Stimulated activated CD4-positive, alpha-beta T cell treated with anti-CD3 and anti-CD28 coated beads, Interleukin-1b, Interleukin-23, amount 100 ng/mL, for 48 hours (primary cell): ENCODE measurements at regions not wholly inside any gene's neighbourhood (a gene's known extent, or its start where the extent isn't known, plus 50 kb on each side); places are given as distances from the start of the nearest gene placed in this dataset.

Source experiments
- DNase-seq: peaks from one replicate; pipeline ENCODE4 v3.0.0-alpha.2; 2020

DNA sequence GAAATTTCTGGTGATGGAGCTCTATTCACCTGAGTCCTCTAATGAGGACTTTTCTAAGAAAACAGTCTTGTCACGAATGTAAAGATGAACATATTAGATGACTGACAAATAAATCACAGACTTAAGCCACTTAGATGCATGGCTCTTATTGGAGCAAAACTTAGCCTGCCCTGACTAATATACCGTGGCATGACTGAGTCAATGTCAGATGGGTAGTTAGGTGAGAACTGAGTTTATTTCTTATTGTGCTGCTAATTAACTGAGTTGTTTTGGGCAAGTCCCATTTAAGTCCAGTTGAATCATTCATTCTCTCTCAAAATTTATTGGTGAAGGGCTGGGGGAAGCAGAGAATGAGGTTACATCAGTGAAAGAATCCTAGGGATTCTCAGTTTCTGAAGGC, 459.8 kb downstream of the MCTP2 start:
- DNase-seq = no peak

DNA sequence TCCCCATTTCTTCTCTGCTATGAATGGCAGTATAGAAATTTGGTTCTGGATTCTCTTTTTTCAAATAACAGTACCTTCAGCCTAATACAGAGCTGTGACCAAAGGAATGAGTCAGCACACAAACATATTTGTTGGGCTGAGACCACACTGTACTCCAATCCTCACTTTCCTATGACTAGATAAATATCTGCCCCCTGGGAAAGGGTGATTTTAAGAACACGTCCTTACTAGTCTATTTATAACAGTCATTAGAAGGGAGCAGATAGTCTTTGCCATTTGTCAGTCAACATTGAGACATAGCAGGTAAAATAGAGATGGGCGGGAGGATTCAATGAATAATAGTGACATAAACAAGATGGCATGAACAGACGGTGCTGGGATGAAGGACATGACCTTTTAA, 461.3 kb downstream of the MCTP2 start:
- no peak for DNase-seq

DNA sequence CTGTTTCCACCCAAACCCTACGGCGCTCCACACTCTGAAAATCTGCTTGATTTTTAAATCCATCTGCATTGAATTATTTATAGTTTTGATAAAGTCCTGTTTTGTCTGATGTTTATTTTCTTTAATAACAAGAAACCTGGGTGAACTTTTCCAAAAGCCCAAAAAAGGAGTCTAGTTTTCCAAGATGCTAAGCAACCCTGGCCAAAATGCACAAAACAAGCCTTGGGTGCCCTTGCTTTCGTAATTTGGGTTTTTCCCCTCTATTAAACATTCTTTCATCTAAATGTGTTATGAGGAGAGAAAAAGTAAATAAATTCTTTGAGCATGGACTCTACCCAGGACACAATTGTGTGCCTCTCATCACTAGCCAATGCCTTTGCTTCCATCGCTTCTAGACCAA, 468.9 kb downstream of the MCTP2 start:
- DNase-seq = no peak

DNA sequence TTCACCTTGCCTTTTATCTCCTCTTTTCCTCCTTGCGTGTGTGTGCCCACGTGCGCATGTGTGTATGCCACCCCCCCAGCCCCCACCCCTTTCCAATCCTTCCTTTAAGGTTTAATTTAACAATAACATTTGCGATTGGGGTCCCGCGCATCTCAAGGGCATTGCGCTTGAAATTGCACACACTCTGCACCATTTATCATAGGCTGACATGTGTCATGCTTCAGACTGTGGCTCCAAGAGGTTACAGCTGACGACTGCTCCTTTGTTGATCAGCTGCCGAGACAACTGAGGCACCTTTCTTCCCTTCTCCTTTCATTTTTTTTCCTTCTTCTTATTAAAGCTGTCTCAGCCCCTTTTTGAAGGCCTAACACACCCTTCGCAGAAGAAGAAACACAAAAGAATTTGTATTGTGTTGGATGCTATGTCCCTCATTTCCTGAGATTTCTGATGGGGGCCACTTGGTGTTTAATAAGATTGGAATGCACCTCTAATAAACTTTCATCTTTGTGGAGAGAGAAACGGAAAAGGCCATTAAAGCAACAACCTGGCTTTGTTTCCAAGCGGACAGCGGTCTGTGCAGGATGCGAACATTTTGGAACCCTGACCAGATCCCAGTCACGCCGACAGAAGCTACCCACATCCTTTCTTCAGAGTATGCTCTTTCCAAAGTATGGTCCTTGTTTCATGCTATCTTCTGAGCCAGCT, 470.1 kb downstream of the MCTP2 start:
- DNase-seq = no peak

DNA sequence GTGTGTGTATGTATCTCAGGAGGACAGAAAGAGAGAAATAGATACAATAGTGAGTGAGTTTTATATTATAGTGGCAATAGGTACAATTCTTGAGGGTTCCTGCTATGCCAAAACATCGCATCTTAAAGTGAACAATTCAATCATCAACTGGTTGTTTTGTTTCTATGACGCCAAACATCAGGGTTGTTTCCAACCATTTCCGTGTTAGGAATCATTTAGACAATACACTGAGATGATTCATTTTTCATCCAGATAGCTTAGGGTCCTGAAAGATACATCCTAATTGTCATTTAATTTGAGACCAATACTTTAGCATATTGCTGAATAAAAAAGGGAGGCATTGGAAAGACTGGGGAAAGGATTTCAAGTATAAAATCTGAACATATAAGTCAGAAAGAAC, 472.2 kb downstream of the MCTP2 start:
- DNase-seq = no peak

DNA sequence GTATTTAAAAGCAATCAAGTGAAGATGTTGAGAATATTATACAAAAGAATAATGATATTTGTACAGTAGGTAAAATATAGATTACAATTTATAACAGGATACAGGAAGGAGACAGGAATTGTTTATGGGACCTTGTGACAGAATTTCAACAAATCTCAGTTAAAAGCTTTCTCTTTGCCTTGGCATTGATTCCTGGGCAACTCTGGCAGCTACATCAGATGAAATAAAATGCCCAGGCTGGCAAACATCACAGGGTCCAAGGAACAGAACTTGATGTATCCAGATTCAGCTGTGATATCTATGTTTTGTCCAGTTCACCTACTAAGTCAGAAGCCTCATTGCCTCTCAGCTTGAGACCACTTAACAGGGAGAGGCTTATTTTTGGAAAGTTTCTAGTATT, 473.1 kb downstream of the MCTP2 start:
- DNase-seq = no peak

DNA sequence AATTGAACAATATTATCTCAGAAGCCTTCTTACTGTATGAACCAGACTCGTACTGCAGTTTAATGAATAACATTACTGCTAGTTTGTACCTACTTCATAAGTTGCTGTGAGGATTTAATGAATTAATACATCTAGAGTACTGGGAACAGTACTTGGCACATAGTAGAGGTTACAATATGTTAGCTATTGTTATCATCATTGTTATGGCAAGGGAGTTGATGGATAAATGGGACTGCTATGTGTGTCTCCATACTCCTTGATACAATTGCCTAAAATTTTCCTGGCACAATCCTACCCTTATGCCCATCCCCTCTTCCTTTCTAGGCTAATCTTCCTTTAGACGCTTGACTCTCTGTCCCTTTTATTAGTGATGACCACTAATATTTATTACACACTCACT, 473.6 kb downstream of the MCTP2 start:
- DNase-seq = no peak

DNA sequence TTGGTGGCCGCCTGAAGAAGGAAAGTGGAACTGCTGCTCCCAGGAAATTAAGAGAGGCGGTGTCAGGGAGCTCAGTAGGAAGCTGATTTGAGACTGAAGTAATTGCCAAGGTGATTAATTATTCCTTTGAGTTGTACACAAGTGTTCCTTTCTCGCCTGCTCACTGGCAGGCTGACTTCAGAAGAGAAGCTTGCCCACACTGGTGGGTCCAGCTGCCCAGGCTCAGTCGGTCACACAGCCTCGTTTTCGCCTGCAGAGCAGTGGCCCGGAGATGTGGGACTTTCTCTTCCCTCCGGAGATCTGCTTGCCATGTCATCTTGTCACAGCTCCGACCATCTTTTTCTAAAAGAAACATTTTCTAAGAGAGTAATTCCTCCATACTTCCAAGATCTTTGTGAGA, 478.0 kb downstream of the MCTP2 start:
- DNase-seq = no peak

DNA sequence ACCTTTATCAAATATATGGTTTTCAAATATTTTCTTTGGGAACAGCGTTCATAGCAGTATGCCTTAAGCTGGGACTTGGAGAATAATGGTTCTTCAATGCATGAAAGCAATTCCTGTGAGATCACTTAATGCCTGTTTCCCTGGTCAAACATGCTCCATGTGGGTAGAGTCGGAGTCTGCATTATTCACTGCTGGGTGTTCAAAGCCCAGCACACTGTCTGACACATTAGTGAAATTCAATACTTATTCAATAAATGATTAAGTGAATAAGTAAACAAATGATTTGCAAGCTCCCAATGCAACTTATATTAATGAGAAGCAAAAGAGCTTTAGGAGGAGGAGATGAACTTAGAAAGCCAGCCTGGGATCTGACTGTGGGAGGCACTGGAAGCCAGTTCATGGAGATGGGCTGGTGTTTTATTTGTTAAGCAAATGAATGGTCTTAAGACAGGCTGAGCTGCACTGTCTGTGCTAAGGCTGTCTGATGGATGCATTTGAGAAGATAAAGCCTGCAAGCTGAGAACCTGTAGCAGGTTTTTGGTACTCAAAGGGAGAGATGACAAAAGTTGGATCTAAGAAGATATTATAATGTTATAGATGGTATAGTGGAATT, 490.8 kb downstream of the MCTP2 start:
- no peak for DNase-seq

DNA sequence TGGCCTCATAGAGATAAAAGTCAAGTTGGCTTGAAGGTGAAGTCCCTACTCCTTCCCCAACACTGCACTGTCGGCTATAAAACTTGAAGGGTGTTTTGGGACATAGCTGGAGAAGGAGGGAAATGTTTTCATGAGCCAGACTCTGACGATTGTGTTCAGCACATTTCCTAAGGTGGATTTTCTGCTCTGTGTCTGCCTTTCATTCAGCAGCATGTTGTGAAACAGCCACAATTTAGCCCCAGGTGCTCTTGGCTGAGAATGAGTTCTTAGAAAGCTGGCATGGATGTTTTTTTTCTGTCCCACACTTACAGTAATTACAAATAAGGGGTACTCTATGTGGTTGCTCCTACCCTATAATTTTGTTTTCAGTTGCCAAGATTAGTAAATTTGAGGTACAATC, 492.4 kb downstream of the MCTP2 start:
- no peak for DNase-seq

DNA sequence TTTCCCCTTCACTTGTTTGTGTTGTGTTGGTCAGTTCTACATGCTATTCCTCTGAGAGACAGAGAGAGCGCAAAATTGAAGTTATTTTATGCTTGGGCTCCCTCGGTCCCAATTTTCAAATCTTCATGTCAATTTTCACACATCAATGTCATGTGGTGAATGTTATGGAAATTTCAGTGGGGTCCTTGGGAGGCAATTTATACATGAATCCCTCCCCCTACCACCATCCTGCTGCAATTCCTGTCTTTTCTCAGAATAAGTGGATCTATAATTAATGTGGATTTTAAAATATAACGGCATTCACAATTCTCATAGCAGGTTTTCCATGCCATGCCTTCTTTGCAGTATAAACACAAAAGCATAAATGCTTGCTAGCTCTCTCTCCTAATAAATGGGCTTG, 499.9 kb downstream of the MCTP2 start:
- DNase-seq = no peak

DNA sequence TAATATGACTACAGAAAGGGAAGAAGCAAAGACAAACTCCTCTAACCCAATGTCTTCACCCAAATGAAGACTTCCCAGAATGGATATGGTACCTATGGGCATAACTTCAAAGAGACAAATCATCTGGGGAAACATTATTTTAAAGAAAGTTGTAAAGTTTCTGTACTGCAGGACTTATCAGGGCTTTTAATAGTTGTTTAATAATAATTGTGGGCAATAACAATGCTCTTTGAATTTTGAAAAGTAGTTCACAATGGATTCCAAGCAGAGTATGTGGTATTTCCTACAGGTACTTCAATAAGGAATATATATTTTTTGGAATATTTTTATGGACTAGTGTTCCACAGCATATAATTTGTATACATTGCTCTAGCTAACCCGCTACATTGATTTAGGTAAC, 503.1 kb downstream of the MCTP2 start:
- no peak for DNase-seq

DNA sequence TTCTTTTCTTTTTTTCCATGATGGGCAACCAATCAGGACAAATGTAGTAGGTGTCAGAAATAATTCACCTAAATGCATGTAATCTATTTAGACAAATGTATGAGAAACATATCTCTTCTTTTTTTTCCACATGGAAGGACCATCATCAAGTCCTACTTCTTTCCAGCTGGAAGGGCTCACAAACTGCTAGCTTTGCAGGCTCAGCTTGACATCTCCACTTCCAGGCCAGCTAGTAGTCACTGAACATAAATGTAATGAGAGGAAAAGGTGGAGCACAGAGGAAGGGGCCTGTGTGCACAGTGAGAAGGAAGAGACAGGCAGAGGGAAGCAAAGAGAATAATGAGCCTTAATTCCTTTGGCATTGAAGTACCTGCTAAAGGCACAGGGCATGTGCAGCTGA, 504.9 kb downstream of the MCTP2 start:
- DNase-seq = no peak

DNA sequence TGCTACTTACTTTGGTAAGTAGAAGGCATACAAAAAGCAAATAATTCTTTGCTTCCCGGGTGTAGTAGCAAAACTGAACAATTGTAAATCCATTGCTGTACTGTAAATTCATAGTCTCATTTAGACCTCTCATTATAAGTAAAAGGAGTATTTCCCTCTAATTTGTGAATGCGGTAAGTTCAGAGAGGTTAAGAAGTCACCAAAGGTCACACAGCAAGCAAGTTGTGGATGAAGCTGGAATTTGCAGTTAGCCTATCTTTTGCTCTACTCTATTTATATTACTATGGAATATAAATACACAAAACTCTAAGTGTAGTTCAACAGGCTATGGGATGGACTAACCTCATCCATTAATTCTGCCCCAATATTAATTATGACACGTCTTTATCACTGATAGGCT, 508.3 kb downstream of the MCTP2 start:
- DNase-seq = no peak

DNA sequence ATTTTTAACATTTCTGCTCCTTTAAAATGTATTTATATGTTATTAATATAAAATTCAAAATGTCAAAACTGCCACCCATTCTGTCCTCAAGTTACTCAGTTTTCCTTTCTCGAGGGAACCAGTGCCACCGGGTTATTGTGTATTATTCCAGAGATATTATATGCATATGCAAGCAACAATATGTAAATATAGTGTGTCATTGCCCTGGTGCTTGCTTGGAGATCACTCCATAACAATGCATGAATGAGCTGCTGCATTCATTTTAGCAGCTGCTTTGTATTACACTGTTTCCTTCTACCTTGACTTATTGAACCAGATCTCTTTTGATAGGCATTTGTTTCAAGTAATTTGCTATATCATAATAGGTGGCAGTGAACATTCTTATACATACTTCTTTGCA, 509.1 kb downstream of the MCTP2 start:
- no peak for DNase-seq

DNA sequence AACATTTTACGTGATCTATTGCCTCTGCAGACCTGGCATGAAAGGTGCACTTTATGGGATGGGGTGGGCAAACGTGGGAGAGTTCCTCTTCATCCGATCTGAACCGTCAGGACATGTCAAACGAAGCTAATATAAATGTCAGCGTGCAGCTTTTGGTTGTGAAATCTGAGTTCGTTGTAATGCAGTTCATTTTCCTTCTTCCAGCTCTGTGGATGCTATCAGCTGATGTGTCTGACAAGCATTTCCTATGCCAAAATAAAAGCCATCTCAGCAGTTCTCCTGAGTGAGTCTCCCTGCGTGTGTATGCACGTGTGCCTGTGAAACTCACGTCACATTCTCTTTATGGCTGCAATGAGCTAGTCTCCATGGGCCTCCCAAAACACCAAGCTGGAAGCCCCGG, 512.3 kb downstream of the MCTP2 start:
- no peak for DNase-seq

DNA sequence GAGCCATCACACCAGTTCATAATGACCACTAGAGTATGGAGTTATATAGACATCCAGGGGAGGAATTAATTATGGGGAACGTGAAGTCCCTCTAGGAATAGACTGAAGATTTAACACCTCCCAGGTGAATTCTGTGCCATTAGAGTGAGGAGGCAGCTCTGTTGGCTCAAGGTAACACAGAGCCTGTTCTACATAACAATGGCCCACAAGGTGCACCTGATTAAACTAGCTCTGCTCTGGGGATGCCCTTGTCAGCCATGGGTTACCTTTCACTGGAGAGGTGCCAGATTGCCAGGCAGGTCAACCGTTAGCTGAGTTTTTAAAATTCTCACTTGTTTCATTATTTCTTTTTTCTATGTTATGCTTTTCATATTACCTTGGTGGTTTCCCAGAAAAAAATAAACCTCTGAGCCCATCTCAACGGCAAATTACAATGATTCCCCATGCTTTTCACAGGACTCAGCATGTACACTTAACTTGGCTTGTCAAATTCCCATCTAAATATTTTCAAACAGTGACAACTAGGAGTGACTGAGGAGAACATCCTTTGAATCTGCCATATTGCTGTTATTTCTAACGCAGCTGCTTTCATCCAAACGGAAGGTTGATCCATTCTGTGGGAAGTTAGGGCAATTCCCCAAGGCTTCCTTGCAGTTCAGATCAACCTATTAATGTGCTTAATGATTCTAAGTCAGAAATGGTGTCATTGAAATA, 512.9 kb downstream of the MCTP2 start:
- DNase-seq = no peak

DNA sequence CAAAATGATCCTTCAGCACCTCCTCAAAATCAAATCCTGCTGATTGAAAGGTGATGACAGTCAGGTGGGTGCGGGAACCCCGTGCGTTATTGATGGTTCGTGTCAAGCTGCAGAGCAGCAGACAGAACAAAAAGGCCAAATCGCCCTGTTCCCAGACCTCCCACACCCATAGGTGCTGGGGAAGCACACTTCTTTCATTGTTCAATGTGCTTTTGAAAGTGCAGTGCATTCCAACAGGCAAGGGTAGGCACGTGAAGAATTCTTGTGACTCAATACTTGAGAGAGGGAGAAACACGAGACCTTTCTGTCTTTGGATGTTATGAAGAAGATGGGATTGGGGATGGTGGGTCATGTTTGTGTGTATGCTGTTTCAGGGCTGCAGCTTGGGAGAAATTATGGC, 514.0 kb downstream of the MCTP2 start:
- DNase-seq = no peak

DNA sequence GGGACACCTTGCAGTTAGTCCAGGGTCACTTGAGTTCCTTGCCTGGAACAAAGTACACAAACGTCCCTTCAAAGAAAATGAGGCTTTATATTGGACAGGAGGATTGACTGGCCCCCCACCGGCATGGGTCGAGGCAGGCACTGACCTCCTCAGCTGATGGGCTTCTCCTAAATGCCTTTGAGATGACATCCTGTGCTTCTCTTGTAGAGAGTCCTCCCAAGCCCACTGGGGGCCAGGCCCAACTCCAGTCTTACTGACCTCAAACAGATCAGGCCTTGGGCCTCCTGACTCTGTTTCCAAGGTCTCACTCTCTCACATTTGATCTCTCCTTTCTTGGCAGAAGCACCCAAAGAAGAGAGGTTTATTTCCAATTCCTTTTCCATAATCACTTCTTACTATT, 516.1 kb downstream of the MCTP2 start:
- no peak for DNase-seq

DNA sequence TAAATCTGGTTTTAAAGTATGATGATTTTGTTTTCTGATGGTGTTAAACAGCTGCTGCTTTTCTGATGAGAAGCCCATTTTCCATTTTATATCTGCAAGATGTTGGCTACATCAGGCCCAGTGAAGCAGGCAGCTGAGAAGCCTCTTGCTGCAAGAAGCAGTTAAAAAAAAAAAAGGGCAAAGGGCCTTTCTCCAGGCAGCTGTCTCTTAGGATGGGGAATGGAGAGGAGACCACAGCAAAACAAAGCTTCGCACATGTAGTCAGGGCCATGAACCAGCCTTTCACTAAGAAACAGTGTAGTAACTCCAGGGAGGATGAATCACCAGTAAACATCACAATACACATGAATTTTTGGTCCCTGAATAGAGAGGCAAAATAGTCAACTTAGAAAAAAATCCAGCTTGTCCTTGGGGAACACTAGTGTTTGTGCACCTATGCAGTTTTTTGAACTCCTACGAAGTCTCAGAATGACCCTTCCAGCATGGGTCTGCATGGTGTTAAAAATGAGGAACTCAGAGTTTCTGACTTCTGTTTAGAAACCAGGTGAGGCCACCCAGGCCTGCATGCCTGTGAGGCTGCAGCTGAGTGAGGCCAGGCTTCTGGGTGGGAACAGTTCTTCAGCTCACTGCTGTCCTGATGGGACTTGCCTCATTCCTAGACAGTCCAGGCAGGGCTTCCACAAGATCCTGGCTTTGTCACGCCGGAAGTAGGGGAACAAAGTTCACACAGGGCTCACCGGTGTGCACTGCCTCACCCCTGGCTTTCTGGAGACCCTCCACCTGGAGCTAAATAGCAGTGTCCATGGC, 518.7 kb downstream of the MCTP2 start:
- no peak for DNase-seq

DNA sequence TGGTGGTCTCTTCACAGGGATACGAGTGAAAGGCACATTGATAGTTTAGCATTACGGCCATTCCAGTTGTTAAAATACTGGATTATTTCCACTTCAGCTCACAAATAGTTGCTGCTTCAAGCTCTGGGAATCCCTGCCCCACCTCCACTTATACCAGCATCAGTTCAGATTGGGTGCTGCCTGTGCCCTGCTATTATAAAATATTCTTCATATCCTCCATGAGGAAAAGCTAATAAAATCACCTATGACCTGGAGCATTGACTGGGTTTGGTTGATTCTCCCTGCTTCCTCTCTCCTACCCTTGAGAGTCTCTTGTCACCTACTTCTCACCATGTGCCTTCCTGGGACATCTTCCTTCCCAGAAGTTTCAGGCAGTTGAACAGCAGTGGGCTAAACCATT, 529.0 kb downstream of the MCTP2 start:
- DNase-seq = no peak

DNA sequence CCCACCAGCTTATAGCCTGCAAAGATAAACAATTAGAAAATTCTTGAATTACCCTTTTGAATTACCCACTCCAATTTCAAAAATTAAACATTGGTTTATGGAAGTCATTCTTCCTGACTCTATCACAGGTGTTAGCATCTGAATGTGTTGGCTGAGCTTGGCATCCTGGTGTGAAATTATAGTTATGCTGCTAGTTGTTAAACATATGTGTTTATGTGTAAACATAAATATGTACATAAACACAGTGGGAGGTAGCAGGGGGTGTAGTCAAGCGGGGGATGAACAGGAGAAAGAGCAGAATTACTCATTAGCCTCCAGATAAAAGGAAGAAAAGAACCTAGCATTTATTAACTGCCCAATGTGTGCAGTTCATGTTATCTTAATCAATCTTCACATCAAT, 530.2 kb downstream of the MCTP2 start:
- no peak for DNase-seq

DNA sequence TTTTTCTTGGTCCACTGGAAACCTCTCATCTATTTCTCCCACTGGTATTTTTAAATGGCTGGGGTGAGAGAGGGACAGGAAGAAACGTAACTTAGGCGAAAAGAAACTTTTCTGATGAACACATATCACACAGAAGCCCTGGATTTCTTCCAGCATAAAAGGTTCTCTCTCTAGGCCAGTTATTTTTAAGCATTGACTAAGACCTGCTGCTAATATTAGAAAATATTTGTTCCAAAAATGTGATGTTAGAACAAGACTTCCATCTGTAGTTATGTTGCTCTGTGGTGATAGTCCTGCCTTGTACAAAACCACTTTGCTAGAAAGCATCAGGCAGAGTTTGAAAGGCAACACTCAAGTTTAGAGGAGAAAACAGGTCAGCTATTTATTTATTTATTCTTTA, 537.7 kb downstream of the MCTP2 start:
- DNase-seq = no peak

DNA sequence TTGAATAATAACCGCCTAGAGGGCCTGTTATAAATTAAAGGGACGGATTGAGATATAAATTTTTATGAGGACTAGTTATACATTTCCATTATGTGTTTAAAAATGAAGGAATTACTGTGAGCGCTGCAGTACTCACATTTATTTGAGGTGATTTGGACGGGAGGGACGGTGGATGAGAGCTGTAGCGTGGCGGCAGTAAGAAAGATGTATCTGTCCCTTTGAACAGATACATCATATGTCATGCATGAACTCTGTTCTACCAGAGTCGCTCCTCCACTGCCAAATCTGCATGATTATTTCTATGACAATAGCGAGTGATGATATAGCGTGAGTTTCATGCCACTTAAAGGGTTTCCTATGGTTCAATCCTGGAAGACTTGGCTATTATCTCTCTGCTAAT, 538.8 kb downstream of the MCTP2 start:
- no peak for DNase-seq
